ENCODE measurements at regions not wholly inside any gene's neighbourhood (a gene's known extent, or its start where the extent isn't known, plus 50 kb on each side); places are given as distances from the start of the nearest gene placed in this dataset.
A peak's percentile ranks its signal among the peaks of the same experiment; 100 is the strongest.
"Not testable (repeated sequence)": the region's sequence is repeated elsewhere in the genome, so short reads cannot be mapped to it uniquely, and the experiment has no call there.

DNA sequence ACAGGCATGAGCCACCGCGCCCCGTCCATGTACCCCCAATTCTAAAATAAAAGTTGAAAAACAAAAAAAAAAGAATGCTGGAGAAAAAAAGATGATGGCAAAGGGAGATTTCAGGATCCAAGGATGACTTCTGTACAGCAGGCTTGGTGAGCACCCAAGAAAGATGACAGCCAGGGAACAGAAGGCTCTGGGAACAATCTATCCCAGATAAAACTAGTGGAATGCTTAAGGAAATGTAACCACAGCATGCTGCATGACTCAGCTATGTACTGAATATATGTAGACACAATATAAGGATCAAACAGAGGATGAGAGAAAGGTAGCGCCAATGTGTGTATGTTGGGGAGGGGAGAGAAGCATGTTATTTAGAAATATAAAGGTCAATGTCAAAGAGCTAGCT, 123.7 kb upstream of the TMTC1 start:
- Mint-ChIP-seq H3K4me1 (no peaks in the 10 kb centered on the region), H3K9me3 (no peaks in the 10 kb centered on the region), H3K27me3 (no peaks in the 10 kb centered on the region), H3K36me3 (ENCODE audit: low read depth) (no peaks in the 10 kb centered on the region), H3K27ac (no peak overlapping the region), H3K4me3 (no peak overlapping the region)
- intact Hi-C loops (cut with micrococcal nuclease) = no loop called here
- no peak for DNase-seq

DNA sequence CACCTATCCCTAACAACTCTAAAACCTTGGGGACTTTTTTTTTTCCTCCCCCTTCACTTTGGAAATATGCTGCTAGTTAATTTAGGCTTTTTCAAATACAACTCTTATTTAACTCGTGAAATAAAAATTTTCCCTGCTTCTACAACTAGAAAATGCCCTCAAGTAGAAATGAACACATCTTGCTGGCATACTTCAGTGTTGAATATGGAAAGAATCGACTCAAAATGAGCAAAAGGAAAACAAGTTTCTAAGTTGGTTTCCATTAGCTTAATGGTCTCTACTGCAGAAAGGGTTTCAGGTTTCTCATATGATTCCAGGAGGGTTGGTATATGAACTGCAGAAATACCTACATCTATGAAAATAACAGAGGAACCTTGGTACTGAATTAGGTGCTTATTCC, 118.3 kb upstream of the TMTC1 start:
- Mint-ChIP-seq H3K9me3 (no peaks in the 10 kb centered on the region), H3K27me3 (no peaks in the 10 kb centered on the region), H3K27ac (no peak overlapping the region), H3K4me1 (no peaks in the 10 kb centered on the region), H3K4me3 (no peak overlapping the region), H3K36me3 (ENCODE audit: low read depth) (no peaks in the 10 kb centered on the region)
- intact Hi-C loops (cut with micrococcal nuclease) = no loop called here
- no peak for DNase-seq

DNA sequence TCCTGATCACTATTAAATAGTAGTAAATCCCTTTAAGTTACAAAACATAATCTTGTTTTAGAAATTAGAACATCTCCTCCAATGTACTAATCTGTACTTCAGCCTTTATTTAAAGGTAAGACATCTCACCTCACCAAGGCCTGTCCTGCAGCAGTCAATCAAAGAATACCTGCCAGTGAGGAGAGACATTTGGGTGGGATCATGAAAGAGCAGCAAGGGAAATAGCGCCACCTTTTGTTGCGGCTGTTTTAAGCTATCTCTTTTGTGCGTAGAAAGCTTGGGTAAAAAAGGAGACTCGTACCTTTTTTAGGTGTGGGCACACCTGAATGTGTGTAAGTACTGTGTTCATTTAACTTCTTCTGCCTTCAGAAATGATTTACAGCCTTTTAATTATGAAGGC, 117.8 kb upstream of the TMTC1 start:
- Mint-ChIP-seq H3K9me3 (no peaks in the 10 kb centered on the region), H3K27ac (no peak overlapping the region), H3K4me3 (no peak overlapping the region), H3K36me3 (ENCODE audit: low read depth) (no peaks in the 10 kb centered on the region), H3K4me1 (no peaks in the 10 kb centered on the region), H3K27me3 (no peaks in the 10 kb centered on the region)
- intact Hi-C loops (cut with micrococcal nuclease) = no loop called here
- DNase-seq = no peak

GRCh38 chr12:29899212-29899931, 115.6 kb upstream of the TMTC1 start:
- no peak for DNase-seq
- intact Hi-C loops (cut with micrococcal nuclease) = no loop called here
- H3K4me3 Mint-ChIP-seq = no peak overlapping the region
- no peaks in the 10 kb centered on the region for H3K9me3 Mint-ChIP-seq
- no peak overlapping the region for H3K27ac Mint-ChIP-seq
- no peaks in the 10 kb centered on the region for H3K36me3 Mint-ChIP-seq (ENCODE audit: low read depth)
- no peaks in the 10 kb centered on the region for H3K27me3 Mint-ChIP-seq
- H3K4me1 Mint-ChIP-seq = no peaks in the 10 kb centered on the region

DNA sequence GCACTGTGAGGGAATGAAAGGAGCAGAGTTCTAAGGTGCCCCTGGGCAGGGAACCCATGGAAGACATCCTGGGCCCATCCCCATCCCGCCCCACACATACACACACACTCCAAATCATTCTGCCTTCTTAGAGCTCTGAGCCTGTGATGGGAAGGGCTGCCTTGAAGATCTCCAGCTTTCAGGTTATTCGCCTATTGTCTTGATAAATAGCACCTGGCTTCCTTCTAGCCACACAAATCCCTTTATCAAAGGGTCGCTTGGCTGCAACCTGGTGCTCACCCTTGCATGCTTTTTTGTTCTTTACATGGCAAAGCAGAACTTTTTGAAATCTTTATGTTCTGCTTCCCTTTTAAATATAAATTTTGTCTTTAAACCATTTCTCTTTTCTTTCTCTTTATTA, 112.2 kb upstream of the TMTC1 start:
- no peaks in the 10 kb centered on the region for H3K4me1 Mint-ChIP-seq
- H3K27ac Mint-ChIP-seq = no peak overlapping the region
- H3K36me3 Mint-ChIP-seq (ENCODE audit: low read depth) = no peaks in the 10 kb centered on the region
- no peaks in the 10 kb centered on the region for H3K9me3 Mint-ChIP-seq
- no peak for DNase-seq
- no peak overlapping the region for H3K4me3 Mint-ChIP-seq
- H3K27me3 Mint-ChIP-seq = no peaks in the 10 kb centered on the region
- intact Hi-C loops (cut with micrococcal nuclease) = no loop called here

GRCh38 chr12:29893002-29893401, 109.3 kb upstream of the TMTC1 start:
- Mint-ChIP-seq H3K27me3 (no peaks in the 10 kb centered on the region), H3K4me3 (no peak overlapping the region), H3K27ac (no peak overlapping the region), H3K4me1 (no peaks in the 10 kb centered on the region), H3K9me3 (no peaks in the 10 kb centered on the region), H3K36me3 (ENCODE audit: low read depth) (no peaks in the 10 kb centered on the region)
- intact Hi-C loops (cut with micrococcal nuclease) = no loop called here
- DNase-seq = no peak

- intact Hi-C loops (cut with micrococcal nuclease) = no loop called here
- DNase-seq = no peak
- no peak overlapping the region for H3K4me3 Mint-ChIP-seq
- no peaks in the 10 kb centered on the region for H3K27me3 Mint-ChIP-seq
- H3K36me3 Mint-ChIP-seq (ENCODE audit: low read depth) = no peaks in the 10 kb centered on the region
- H3K4me1 Mint-ChIP-seq = no peaks in the 10 kb centered on the region
- no peaks in the 10 kb centered on the region for H3K9me3 Mint-ChIP-seq
- H3K27ac Mint-ChIP-seq = no peak overlapping the region
Observed at GRCh38 chr12:29891792-29892191, 108.0 kb upstream of the TMTC1 start.

DNA sequence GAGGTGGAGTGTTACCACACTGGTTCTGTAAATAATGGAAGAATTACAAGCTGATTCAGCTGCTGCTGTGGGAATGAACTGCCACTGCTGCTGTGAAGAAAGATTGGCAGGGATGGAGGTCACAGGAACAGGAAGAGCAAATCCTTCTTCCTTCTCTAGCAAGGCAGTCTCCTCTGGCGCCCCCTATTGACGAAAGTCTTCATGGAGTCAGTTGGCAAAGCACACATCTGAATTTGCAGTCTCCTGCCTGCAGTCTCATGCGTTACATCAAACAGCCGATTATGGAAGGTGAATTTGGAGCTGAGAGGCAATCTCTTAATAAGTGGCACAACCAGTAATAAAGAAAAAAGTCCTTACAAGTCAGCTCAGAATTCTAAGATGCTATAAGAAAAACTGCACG, 106.0 kb upstream of the TMTC1 start:
- no peak overlapping the region for H3K27ac Mint-ChIP-seq
- DNase-seq = peak; percentile 62
- no peaks in the 10 kb centered on the region for H3K27me3 Mint-ChIP-seq
- H3K9me3 Mint-ChIP-seq = peaks cover 2% of the 10 kb centered on the region
- no peaks in the 10 kb centered on the region for H3K36me3 Mint-ChIP-seq (ENCODE audit: low read depth)
- no peaks in the 10 kb centered on the region for H3K4me1 Mint-ChIP-seq
- H3K4me3 Mint-ChIP-seq = no peak overlapping the region
- intact Hi-C loops (cut with micrococcal nuclease) = no loop called here

DNA sequence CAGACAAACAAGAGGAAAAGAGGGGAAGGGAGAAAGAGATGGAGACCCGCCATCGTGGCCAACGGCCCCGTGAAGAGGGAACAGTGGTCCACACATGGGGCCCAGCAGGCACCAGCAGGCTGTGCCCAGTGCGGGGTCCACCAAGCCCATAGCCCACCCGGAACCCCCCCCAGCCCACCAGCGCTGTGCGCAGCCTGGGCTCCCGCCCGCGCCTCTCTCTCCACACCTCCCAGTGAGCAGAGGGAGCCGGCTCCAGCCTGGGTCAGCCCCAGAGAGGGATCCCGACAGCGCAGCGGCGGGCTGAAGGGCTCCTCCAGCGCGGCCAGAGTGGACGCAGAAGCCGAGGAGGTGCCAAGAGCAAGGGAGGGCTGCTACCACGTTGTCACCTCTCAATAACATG, 105.0 kb upstream of the TMTC1 start:
- no peaks in the 10 kb centered on the region for H3K4me1 Mint-ChIP-seq
- H3K36me3 Mint-ChIP-seq (ENCODE audit: low read depth) = no peaks in the 10 kb centered on the region
- DNase-seq = no peak
- H3K27me3 Mint-ChIP-seq = no peaks in the 10 kb centered on the region
- peaks cover 3% of the 10 kb centered on the region for H3K9me3 Mint-ChIP-seq
- H3K4me3 Mint-ChIP-seq = no peak overlapping the region
- intact Hi-C loops (cut with micrococcal nuclease) = no loop called here
- no peak overlapping the region for H3K27ac Mint-ChIP-seq

DNA sequence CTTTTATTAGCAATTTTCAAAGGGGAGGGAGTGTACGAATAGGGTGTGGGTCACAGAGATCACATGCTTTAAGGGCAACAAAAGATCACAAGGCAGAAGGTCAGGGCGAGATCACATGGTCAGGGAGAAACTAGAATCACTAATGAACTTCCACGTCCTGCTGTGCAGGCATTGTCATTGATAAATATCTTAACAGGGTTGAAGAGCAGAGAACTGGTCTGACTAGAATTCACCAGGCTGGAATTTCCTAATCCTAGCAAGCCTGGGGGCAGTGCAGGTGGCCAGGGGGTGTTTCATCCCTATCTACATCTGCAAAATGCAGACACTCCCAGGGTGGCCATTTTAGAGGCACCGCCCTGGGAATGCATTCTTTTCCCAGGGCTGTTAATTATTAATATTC, 101.2 kb upstream of the TMTC1 start:
- H3K27ac Mint-ChIP-seq, H3K4me1 Mint-ChIP-seq: not testable (repeated sequence)

GRCh38 chr12:29883941-29884554, 100.3 kb upstream of the TMTC1 start:
- Mint-ChIP-seq H3K4me1 (no peaks in the 10 kb centered on the region), H3K36me3 (ENCODE audit: low read depth) (no peaks in the 10 kb centered on the region), H3K27ac (no peak overlapping the region), H3K27me3 (no peaks in the 10 kb centered on the region), H3K4me3 (no peak overlapping the region), H3K9me3 (peaks cover 3% of the 10 kb centered on the region)
- intact Hi-C loops (cut with micrococcal nuclease) = no loop called here
- DNase-seq = no peak

More for the DNA sequence above, 101.2 kb upstream of the TMTC1 start:
- H3K9me3 Mint-ChIP-seq; H3K27me3 Mint-ChIP-seq; H3K4me3 Mint-ChIP-seq; intact Hi-C loops (cut with micrococcal nuclease); DNase-seq; H3K36me3 Mint-ChIP-seq (ENCODE audit: low read depth): not testable (repeated sequence)

GRCh38 chr12:29883525-29883924, 99.8 kb upstream of the TMTC1 start:
- Mint-ChIP-seq H3K27ac (no peak overlapping the region), H3K9me3 (peaks cover 3% of the 10 kb centered on the region), H3K36me3 (ENCODE audit: low read depth) (no peaks in the 10 kb centered on the region), H3K4me1 (no peaks in the 10 kb centered on the region), H3K27me3 (no peaks in the 10 kb centered on the region), H3K4me3 (no peak overlapping the region)
- DNase-seq = no peak
- intact Hi-C loops (cut with micrococcal nuclease) = no loop called here

- Mint-ChIP-seq H3K4me3 (no peak overlapping the region), H3K4me1 (no peaks in the 10 kb centered on the region), H3K27ac (no peak overlapping the region), H3K36me3 (ENCODE audit: low read depth) (no peaks in the 10 kb centered on the region), H3K27me3 (no peaks in the 10 kb centered on the region), H3K9me3 (peaks cover 3% of the 10 kb centered on the region)
- DNase-seq = no peak
- intact Hi-C loops (cut with micrococcal nuclease) = no loop called here
Observed at GRCh38 chr12:29882846-29883245, 99.1 kb upstream of the TMTC1 start.

DNA sequence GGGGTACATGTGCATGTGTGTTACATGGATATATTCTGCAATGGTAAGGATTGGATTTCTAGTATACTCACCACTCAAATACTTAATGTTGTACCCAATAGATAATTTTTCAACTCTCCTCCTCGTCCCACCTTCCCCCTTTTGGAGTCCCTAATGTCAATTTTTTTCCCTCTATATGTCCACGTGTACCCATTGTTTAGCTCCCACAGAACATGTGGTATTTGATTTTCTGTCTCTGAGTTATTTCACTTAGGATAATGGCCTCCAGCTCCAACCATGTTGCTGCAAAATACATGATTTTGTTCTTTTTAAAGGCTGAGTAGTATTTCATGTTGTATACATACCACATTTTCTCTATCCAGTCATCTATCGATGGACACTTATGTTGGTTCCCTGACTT, 97.2 kb upstream of the TMTC1 start:
- Mint-ChIP-seq H3K4me1 (no peaks in the 10 kb centered on the region), H3K36me3 (ENCODE audit: low read depth) (no peaks in the 10 kb centered on the region), H3K27me3 (no peaks in the 10 kb centered on the region), H3K9me3 (peaks cover 3% of the 10 kb centered on the region), H3K4me3 (no peak overlapping the region), H3K27ac (no peak overlapping the region)
- DNase-seq = no peak
- intact Hi-C loops (cut with micrococcal nuclease) = no loop called here
